Thoracic aorta (tissue), 2 donors: ENCODE measurements at regions not wholly inside any gene's neighbourhood (a gene's known extent, or its start where the extent isn't known, plus 50 kb on each side); places are given as distances from the start of the nearest gene placed in this dataset.

ENCODE experiments used
- ATAC-seq: fragments of 150-250 bp; one replicate; pipeline ENCODE4 v1.8.0; 2017; ENCODE audit warnings: low read depth; ENCODE audit not compliant: insufficient number of reproducible peaks, low FRiP score
- DNase-seq: peaks from one replicate; pipeline ENCODE4 v3.0.0-alpha.2; 2020; ENCODE audit warnings: low spot score
- H3K27ac ChIP-seq, 2 donors: fragments of 200-600 bp; sonication (generic); 1 replicate in 1 of 2; 2 replicates in 1 of 2; pipeline ENCODE4 v1.5.1; 2016; ENCODE audit warnings: mild to moderate bottlenecking in 2 of 2, moderate library complexity in 2 of 2
- H3K27me3 ChIP-seq: fragments of 200-600 bp; sonication (generic); replicated peaks from 2 replicates; pipeline ENCODE4 v1.6.0; 2016; ENCODE audit warnings: mild to moderate bottlenecking; ENCODE audit not compliant: insufficient read depth
- H3K36me3 ChIP-seq: fragments of 200-600 bp; sonication (generic); one replicate; pipeline ENCODE4 v1.5.1; 2016
- H3K4me1 ChIP-seq, 2 donors: fragments of 200-600 bp; sonication (generic); 1 replicate in 1 of 2; 2 replicates in 1 of 2; pipeline versions ENCODE4 v1.5.1 to v1.6.0; 2016; ENCODE audit warnings: low read depth in 2 of 2, mild to moderate bottlenecking in 1 of 2; ENCODE audit not compliant: control insufficient read depth in 1 of 2
- H3K4me3 ChIP-seq: fragments of 200-600 bp; sonication (generic); 2 replicates; pipeline ENCODE4 v1.5.1; 2016; ENCODE audit warnings: mild to moderate bottlenecking
- H3K9me3 ChIP-seq: fragments of 200-600 bp; sonication (generic); 2 replicates; pipeline ENCODE4 v1.5.1; 2016
- TF ChIP-seq, protein P1 (sequence below): fragments of 200-600 bp; sonication (generic); IDR thresholded peaks from one replicate; pipeline ENCODE4 v1.5.1; 2019; ENCODE audit warnings: antibody characterized with exemption

GRCh38 chr3:177606891-177607290 lies 409.6 kb upstream of the TBL1XR1 start:
- Histone ChIP-seq H3K9me3 (no peaks in the 10 kb centered on the region), H3K27me3 (no peaks in the 10 kb centered on the region), H3K4me3 (no peak overlapping the region), H3K36me3 (no peaks in the 10 kb centered on the region), H3K27ac (no peak overlapping the region), H3K4me1 (peaks cover 14 to 57% of the 10 kb centered on the region in 2 donors)
- TF ChIP-seq, protein P1, sequence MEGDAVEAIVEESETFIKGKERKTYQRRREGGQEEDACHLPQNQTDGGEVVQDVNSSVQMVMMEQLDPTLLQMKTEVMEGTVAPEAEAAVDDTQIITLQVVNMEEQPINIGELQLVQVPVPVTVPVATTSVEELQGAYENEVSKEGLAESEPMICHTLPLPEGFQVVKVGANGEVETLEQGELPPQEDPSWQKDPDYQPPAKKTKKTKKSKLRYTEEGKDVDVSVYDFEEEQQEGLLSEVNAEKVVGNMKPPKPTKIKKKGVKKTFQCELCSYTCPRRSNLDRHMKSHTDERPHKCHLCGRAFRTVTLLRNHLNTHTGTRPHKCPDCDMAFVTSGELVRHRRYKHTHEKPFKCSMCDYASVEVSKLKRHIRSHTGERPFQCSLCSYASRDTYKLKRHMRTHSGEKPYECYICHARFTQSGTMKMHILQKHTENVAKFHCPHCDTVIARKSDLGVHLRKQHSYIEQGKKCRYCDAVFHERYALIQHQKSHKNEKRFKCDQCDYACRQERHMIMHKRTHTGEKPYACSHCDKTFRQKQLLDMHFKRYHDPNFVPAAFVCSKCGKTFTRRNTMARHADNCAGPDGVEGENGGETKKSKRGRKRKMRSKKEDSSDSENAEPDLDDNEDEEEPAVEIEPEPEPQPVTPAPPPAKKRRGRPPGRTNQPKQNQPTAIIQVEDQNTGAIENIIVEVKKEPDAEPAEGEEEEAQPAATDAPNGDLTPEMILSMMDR: no peak
- ATAC-seq: no peak
- no peak for DNase-seq

DNA sequence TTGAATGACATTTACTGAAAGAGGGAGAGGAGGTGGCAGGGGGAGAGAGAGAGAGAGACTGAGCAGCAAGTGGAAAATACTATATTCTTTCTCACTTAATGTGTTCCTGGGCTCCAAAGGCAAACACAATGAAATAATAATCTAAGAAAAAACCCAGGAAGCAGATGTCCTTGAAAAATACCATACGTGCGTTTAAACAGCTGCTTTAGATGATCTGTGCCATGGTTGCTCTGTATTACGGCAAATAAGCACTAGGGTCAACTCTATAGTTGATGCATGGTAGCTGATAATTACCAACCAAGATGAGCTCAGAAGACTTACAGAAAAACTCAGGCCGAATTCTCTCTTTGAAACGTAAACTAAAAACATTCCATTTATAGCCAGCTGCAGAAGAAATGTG lies 410.3 kb upstream of the TBL1XR1 start:
- Histone ChIP-seq H3K4me1 (peaks cover 11 to 53% of the 10 kb centered on the region in 2 donors), H3K27ac (no peak overlapping the region), H3K36me3 (no peaks in the 10 kb centered on the region), H3K27me3 (no peaks in the 10 kb centered on the region), H3K9me3 (no peaks in the 10 kb centered on the region), H3K4me3 (no peak overlapping the region)
- ATAC-seq (no peak), DNase-seq (no peak)
- TF ChIP-seq, protein P1: no peak

DNA sequence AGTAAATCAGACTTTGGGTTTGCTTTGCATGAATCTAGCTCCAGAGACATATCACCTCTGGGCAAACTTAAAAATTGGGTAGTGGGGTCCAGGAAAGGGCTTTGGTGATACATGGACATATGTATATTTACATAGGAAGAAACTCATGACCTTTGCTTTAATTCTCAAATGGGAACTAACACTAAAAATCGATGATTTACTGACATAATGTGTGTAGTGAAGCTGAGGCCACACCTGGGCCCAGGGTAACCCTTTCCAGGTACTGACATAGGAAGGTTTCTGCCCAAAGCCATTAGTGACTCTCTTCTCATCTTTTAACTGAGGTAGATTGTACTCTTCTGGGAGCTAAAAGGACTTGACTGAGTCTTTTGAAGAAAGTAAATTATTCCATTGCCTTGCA lies 411.2 kb upstream of the TBL1XR1 start:
- H3K4me1 ChIP-seq: peaks cover 6 to 45% of the 10 kb centered on the region in 2 donors
- no peak for DNase-seq

GRCh38 chr3:177609613-177610012 lies 412.3 kb upstream of the TBL1XR1 start:
- Histone ChIP-seq H3K4me1 (peaks cover 6 to 41% of the 10 kb centered on the region in 2 donors), H3K27ac (no peak overlapping the region), H3K9me3 (no peaks in the 10 kb centered on the region), H3K36me3 (no peaks in the 10 kb centered on the region), H3K4me3 (no peak overlapping the region), H3K27me3 (no peaks in the 10 kb centered on the region)
- TF ChIP-seq, protein P1: no peak
- no peak for DNase-seq
- ATAC-seq: no peak

More for the DNA sequence above, 411.2 kb upstream of the TBL1XR1 start:
- no peaks in the 10 kb centered on the region for H3K36me3 ChIP-seq
- no peaks in the 10 kb centered on the region for H3K27me3 ChIP-seq
- no peaks in the 10 kb centered on the region for H3K9me3 ChIP-seq
- ATAC-seq: no peak
- no peak overlapping the region for H3K4me3 ChIP-seq
- H3K27ac ChIP-seq: no peak overlapping the region
- TF ChIP-seq, protein P1: no peak

DNA sequence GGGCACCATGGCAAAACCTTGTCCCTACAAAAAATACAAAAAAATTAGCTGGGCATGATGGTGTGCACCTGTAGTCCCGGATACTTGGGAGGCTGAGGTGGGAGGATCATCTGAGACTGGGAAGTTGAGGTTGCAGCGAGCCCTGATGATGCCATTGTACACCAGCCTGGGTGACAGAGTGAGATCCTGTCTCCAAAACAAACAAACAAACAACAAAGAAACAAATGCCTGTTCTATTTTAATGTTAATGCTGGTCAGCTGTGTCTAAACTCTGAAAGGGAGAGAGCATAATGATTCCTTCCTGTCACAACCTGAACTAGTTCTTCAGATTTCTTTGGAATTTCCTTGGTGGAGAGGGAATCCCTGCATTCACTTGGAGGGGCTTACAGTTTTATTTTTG lies 413.0 kb upstream of the TBL1XR1 start:
- TF ChIP-seq, protein P1: no peak
- ATAC-seq (no peak), DNase-seq (no peak)
- H3K27me3 ChIP-seq: no peaks in the 10 kb centered on the region
- no peak overlapping the region for H3K27ac ChIP-seq
- H3K36me3 ChIP-seq: no peaks in the 10 kb centered on the region
- H3K4me3 ChIP-seq: no peak overlapping the region
- H3K4me1 ChIP-seq: peaks cover 6 to 41% of the 10 kb centered on the region in 2 donors
- H3K9me3 ChIP-seq: no peaks in the 10 kb centered on the region
